Left ventricle myocardium inferior (tissue), 1 donor: ENCODE measurements at regions not wholly inside any gene's neighbourhood (a gene's known extent, or its start where the extent isn't known, plus 50 kb on each side); places are given as distances from the start of the nearest gene placed in this dataset.

Experiments used
- DNase-seq: peaks from one replicate; pipeline ENCODE4 v3.0.0-alpha.2; 2020
- H3K27ac ChIP-seq: fragments of 200-600 bp; replicated peaks from 2 replicates; pipeline ENCODE4 v1.8.0; 2021
- H3K27me3 ChIP-seq: fragments of 200-600 bp; 2 replicates; pipeline ENCODE4 v1.8.0; 2021; ENCODE audit warnings: low read depth
- H3K36me3 ChIP-seq: fragments of 200-600 bp; 2 replicates; pipeline ENCODE4 v1.8.0; 2021
- H3K4me1 ChIP-seq: fragments of 200-600 bp; 2 replicates; pipeline ENCODE4 v1.8.0; 2021
- H3K4me3 ChIP-seq: fragments of 200-600 bp; 2 replicates; pipeline ENCODE4 v1.8.0; 2021; ENCODE audit warnings: mild to moderate bottlenecking, moderate library complexity
- H3K9me3 ChIP-seq: fragments of 200-600 bp; replicated peaks from 2 replicates; pipeline ENCODE4 v1.8.0; 2021
- intact Hi-C: fragments of 100-400 bp; cut with micrococcal nuclease; formaldehyde crosslinking; loops from one replicate; pipeline ENCODE4 v1.11.0; 2022
- TF ChIP-seq, protein P1 (sequence below): fragments of 200-600 bp; IDR thresholded peaks from 2 replicates; pipeline ENCODE4 v1.8.0; 2021; ENCODE audit warnings: antibody characterized with exemption, mild to moderate bottlenecking, borderline replicate concordance
- donor health status: DM: no; HTN: yes; CAD: no; lungs with severe emphysema.

DNA sequence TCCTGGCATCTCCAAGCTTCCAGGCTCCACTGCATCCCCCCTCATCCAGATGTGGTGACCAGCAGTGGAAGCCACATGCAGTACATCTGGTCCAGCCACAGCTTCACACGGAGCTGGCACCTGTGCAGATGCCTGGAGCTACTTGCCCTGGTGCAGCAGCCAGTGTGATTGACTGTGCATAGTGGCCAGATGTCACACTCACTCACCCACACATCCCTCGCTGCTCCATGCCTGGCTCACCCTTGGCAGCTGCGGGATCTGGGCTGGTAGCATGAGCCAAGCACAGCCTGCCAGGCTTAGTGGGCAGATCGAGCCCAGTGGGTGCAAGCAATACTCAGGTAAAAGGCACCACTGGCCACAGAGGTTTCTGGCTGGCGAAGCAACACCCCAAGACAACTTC lies 398.0 kb upstream of the CNTN4 start:
- H3K4me1 ChIP-seq, result no peaks in the 10 kb centered on the region
- no peaks in the 10 kb centered on the region for H3K27me3 ChIP-seq
- no peak overlapping the region for H3K4me3 ChIP-seq
- no peaks in the 10 kb centered on the region for H3K36me3 ChIP-seq
- H3K27ac ChIP-seq, result no peak overlapping the region
- peaks cover 12% of the 10 kb centered on the region for H3K9me3 ChIP-seq
- intact Hi-C loops, result no loop called here
- TF ChIP-seq, protein P1, sequence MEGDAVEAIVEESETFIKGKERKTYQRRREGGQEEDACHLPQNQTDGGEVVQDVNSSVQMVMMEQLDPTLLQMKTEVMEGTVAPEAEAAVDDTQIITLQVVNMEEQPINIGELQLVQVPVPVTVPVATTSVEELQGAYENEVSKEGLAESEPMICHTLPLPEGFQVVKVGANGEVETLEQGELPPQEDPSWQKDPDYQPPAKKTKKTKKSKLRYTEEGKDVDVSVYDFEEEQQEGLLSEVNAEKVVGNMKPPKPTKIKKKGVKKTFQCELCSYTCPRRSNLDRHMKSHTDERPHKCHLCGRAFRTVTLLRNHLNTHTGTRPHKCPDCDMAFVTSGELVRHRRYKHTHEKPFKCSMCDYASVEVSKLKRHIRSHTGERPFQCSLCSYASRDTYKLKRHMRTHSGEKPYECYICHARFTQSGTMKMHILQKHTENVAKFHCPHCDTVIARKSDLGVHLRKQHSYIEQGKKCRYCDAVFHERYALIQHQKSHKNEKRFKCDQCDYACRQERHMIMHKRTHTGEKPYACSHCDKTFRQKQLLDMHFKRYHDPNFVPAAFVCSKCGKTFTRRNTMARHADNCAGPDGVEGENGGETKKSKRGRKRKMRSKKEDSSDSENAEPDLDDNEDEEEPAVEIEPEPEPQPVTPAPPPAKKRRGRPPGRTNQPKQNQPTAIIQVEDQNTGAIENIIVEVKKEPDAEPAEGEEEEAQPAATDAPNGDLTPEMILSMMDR, result no peak
- no peak for DNase-seq

DNA sequence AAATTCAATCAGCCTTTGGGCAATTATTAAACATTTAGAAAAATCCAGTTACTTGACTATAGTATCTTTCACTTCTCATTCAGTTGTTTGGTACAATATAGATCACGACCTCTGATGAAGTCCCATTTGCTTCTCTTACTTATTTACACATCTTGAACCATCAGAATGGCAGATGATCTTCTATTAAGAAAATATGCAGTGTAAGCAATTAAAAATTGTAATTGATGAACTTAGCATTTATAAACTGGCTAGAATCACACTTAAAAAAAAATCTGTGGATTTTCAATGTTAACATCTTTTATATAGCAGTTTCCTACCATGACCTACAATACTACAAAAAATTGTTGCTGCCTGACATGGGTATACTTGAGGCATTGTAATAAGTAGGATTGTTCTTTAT lies 395.5 kb upstream of the CNTN4 start:
- Histone ChIP-seq H3K27me3 (no peaks in the 10 kb centered on the region), H3K27ac (no peak overlapping the region), H3K36me3 (no peaks in the 10 kb centered on the region), H3K4me3 (no peak overlapping the region), H3K4me1 (no peaks in the 10 kb centered on the region), H3K9me3 (peaks cover 25% of the 10 kb centered on the region)
- DNase-seq, result no peak
- intact Hi-C loops, result no loop called here
- TF ChIP-seq, protein P1, result no peak

DNA sequence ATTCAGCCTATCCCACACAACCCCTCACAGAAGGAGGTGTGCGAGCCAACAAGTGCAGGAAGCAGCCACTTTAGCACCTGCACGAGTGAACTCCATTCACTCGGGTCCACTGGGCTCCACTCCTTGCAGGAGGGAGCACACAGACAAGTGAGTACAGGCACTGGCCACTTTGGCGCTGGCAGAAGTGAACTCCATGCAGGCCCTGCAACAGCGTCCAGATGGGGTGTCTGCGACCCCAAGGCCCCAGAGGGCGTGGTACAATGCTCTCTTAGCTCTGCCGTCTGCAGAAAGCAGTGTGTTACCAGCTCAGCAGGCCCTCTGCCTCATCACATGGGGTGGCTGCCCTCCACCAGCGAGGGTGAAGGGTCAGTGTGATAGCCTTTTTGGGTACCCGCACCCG lies 388.0 kb upstream of the CNTN4 start:
- no peak for DNase-seq
- Histone ChIP-seq H3K4me1 (no peaks in the 10 kb centered on the region), H3K4me3 (no peak overlapping the region)

DNA sequence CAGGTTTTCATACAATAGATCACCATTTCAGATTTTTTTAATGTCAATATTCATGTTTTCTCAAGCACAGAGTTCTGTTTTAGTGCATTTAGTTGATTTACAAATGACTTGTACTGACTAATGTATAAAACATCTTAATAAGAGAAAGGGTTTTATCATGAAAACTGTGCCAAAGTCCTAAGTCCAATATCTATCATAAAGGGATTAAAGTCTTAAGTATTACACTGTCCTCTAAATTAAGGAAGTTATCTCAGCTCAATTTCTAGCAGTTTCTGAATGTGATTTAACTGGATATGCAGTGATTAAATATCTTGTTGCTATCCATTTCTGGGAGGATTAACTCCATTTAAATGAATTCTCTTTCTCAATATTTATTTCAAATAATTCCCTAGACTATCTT lies 381.1 kb upstream of the CNTN4 start:
- H3K27ac ChIP-seq, result no peak overlapping the region
- no peak overlapping the region for H3K4me3 ChIP-seq
- intact Hi-C loops, result no loop called here
- H3K27me3 ChIP-seq, result no peaks in the 10 kb centered on the region
- DNase-seq, result no peak
- no peaks in the 10 kb centered on the region for H3K4me1 ChIP-seq
- TF ChIP-seq, protein P1, result no peak
- H3K36me3 ChIP-seq, result no peaks in the 10 kb centered on the region
- no peaks in the 10 kb centered on the region for H3K9me3 ChIP-seq

More for the DNA sequence above, 388.0 kb upstream of the CNTN4 start:
- H3K27ac ChIP-seq, result no peak overlapping the region
- peaks cover 25% of the 10 kb centered on the region for H3K9me3 ChIP-seq
- H3K27me3 ChIP-seq, result no peaks in the 10 kb centered on the region
- intact Hi-C loops, result no loop called here
- TF ChIP-seq, protein P1, result no peak
- no peaks in the 10 kb centered on the region for H3K36me3 ChIP-seq

DNA sequence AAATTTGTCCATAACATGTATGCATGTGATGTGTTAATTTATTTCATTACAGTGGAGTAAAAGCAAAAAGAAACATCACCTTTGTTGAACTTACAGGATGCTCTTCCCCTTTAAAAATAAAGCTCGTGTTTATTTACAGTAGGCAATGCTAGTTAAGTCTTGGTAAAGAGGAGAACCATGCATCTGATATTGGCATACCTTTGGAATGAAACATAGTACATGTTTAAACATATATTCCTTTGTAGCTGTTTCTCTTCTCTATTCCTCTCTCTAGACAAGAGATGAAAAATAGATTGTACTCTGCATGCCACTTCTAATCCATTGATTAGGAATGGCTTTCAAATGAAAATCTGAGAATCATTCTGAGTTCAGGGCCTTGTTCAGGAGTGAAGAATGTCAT lies 374.9 kb upstream of the CNTN4 start:
- no peak for DNase-seq
- H3K4me1 ChIP-seq, result no peaks in the 10 kb centered on the region
- intact Hi-C loops, result no loop called here
- no peaks in the 10 kb centered on the region for H3K36me3 ChIP-seq
- no peak overlapping the region for H3K4me3 ChIP-seq
- TF ChIP-seq, protein P1, result no peak
- no peaks in the 10 kb centered on the region for H3K9me3 ChIP-seq
- no peaks in the 10 kb centered on the region for H3K27me3 ChIP-seq
- H3K27ac ChIP-seq, result no peak overlapping the region

DNA sequence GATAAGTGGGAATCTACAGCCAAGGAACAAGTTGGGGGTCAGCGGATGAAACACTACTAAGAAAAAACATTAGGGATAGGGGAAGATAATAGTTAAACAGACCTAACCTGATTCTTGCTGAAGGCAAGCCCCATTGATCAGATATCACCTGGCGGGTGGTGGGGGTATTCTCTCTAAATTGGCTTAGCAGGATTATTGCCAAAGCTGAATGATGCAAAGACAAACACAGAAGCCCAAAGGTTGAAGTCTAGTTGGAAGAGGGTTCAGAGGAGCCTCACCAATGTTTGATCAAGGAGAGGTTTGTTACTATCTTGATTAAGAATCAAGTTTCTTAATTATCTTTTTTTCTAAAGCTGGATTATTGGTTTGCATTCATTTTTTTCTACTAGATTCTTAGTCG lies 371.9 kb upstream of the CNTN4 start:
- H3K4me1 ChIP-seq, result no peaks in the 10 kb centered on the region
- no peaks in the 10 kb centered on the region for H3K27me3 ChIP-seq
- TF ChIP-seq, protein P1, result no peak
- H3K27ac ChIP-seq, result no peak overlapping the region
- DNase-seq, result no peak
- H3K36me3 ChIP-seq, result no peaks in the 10 kb centered on the region
- intact Hi-C loops, result no loop called here
- H3K9me3 ChIP-seq, result no peaks in the 10 kb centered on the region
- no peak overlapping the region for H3K4me3 ChIP-seq
